HG03342 (cell line): ENCODE measurements at regions not wholly inside any gene's neighbourhood (a gene's known extent, or its start where the extent isn't known, plus 50 kb on each side); places are given as distances from the start of the nearest gene placed in this dataset.

ENCODE experiments used
- ATAC-seq: cut with Tn5 transposase; IDR thresholded peaks from one replicate; pipeline ENCODE4 v1.9.1; 2021; ENCODE audit warnings: mild to moderate bottlenecking, moderate library complexity; ENCODE audit not compliant: unreplicated experiment

GRCh38 chr4:124337874-124338273 lies 374.7 kb downstream of the ANKRD50 start:
- ATAC-seq, result no peak

DNA sequence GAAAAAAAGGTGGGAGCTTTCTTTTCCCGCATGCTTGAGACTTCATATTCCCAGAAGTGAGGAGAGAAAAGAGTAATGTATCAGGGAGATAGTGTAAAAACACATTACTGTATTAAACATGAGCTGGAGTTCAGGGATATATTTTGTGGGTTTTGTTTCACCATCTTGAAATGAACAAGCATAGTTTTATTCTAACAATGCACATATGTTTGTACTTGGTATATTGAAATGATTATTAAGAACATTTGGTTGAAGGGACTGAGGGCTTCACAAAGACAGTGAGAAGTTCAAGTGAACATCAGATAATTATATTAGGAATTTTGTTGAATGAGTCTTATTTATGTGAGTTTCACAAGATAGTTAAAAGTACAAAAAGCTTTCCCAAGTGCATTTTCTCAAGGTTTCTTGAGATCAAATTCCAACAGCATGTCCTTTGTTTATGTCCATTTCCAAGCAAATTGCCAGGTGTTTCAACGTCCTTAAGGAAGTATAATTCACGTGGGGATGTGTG lies 368.8 kb downstream of the ANKRD50 start:
- ATAC-seq, result no peak

GRCh38 chr4:124372916-124373315 lies 339.6 kb downstream of the ANKRD50 start:
- ATAC-seq, result no peak

DNA sequence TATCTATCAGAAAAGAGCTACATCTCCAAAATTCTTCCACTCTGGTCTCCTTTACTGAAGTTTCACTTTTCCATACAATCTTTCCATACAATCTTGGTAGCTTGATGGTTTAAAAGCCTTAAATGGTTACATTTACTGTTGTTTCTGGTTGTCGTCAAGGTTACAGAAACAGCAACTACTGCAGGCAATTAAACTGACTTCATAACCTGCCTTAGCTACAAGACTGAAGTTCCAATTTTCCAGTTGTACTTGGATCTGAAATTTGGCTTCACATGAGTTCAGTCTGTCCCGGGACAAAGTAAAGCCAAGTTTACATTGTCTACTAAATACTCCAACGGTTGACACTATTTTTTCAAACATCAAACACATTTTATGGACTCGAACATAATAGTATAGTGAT lies 326.4 kb downstream of the ANKRD50 start:
- no peak for ATAC-seq

DNA sequence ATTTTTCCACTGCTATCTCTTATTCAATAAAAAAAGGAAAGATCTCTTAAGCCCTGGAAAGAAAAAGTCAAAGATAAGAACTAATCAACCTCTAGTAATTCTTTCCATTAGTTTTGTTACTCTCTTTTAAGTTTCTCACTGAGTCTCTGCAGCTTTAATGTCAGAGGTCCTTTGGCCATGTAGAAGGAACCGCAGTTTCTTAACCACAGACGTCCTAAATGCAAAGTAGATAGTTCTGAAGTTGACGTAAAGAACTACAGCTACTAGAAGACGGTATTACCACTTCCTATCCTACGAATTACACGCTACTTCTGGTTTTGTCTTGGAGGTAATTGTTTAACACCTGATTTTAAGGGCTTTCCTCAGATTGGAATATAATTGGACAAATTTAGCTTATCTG lies 325.9 kb downstream of the ANKRD50 start:
- ATAC-seq, result no peak

GRCh38 chr4:124389591-124389990 lies 322.9 kb downstream of the ANKRD50 start:
- no peak for ATAC-seq

DNA sequence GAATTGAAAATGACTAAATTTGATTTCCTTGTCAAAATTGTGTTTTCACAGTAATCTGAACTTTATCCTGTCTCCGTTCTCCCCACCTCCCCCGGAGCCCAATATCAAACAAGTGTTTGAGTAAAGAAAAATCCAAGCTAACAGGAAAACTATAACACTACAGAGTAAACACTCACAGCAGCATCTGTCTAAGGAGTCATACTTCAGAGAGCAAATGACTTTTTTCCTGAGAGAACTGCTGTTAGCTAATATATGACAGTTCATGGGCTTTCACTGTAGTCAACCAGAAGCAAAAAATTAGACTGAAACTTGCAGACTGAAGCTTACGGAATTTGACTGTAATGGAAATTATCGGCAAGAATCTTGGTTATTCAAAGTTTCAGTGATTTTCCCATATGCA lies 321.7 kb downstream of the ANKRD50 start:
- ATAC-seq, result no peak

- ATAC-seq, result no peak
Measured at GRCh38 chr4:124396333-124396732, 316.2 kb downstream of the ANKRD50 start.

DNA sequence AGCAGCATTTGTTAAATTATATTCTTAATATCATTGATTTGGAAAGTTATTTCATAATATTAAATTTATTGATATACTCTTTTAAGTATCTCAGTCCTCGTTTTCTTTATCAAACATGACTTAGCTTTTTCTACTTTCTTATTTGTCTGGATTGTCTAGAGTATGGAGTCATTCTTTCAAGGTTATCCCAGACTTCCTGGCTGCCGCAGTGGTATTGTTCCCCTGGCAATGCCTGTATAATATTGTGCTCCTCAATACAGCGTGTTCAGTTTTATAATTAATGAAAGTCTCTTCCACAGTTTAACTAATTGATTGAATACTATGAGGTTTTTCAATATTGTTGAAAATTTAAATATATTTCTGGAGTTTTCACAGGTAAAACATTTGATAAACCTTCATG lies 310.9 kb downstream of the ANKRD50 start:
- ATAC-seq, result no peak

GRCh38 chr4:124409044-124409443 lies 303.5 kb downstream of the ANKRD50 start:
- no peak for ATAC-seq

DNA sequence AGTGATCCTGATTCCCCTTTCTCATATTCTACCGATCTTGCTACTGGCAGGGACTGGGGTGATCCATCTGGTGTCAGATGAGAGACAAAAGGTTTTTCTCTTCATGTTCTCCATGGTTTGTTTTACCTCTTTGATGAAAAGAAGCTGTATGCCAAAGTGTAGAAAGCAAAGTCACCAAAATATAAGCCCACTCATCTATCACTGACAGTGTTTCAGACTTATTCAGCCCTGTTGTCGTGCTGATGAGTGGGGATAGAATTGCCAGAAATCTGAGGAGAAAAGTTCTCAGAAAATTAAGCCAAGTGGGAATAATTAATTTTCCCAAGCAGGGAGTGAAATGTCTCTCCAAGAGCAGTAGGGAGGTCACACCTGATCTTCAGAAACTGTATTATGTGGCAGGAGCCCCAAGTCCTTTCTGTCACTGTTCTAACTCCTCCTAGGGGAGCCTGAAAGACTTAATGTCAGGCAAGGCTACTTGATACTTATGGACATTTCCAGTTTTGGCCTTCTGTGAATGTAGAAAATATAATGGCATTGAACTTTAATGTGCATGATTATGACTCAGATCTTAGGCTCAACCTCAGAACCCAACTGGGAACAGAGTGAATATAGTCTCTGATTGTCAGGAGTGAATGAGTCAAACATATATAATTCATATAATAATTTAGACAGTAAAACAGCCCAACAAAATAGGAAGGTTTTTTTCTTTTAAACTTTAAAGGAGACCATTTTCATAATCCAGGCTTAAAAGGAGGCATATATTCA lies 298.1 kb downstream of the ANKRD50 start:
- no peak for ATAC-seq

DNA sequence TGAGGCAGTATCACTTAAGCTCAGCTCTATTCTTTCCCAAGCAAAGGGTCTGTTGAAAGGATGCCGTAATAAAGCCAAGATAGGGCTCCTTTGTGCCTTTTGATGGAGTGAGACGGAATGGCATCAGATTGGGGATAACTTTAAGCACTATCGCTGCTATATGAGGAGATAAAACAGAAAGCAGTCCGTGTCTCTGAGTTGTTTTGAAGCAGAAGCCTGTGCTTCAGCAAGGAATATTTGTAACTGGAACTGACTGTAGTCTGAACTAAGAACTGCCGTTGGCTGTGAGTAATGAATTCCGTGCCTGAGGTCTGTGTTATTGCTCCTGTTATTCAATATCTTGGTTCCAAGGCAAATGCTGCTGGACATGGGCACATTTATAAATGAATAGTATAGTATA lies 297.4 kb downstream of the ANKRD50 start:
- ATAC-seq, result no peak

GRCh38 chr4:124417371-124417770 lies 295.2 kb downstream of the ANKRD50 start:
- no peak for ATAC-seq

DNA sequence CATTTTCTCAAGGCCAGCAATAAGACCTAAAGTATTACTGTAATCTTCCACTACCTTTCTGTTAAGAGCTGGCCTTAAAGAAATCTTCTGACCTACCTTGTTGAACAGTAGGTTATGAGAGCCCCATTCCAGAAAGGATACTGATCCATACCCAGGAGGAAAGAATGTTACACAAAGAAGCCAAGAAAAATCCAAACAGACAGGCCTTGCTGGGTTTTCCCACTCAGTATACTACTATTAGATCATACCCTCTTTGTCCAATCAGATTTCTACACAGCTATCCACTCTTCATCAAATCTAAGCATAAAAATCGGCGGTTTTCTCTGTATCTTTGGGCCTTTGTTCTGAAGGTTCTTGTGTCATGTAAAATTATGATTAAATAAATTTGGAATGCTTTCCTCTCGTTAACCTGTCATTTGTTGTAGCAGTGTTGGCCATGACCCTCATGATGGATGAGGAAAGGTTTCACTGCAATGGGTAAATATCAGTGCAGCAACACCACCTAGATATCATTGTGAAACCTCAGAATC lies 292.3 kb downstream of the ANKRD50 start:
- no peak for ATAC-seq

DNA sequence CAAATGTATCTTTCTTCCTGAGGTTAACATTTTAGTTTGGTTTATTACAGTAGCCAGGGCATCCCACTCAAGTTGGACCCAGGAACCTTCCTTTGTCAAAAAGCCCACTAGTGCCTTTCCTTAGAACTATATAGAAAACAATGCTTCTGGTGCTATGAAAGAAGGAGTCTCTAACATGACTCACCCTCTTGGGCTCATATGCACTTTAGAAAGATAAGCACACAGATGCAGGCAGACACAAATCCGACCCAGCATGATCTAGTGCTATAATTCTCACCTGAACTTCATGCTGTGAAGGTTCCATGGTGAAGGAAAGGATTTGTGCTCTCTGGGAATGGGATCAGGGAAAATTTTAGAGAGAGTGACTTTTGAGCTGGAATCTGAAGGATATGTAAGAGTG lies 289.4 kb downstream of the ANKRD50 start:
- no peak for ATAC-seq

GRCh38 chr4:124426279-124426678 lies 286.3 kb downstream of the ANKRD50 start:
- ATAC-seq, result no peak

DNA sequence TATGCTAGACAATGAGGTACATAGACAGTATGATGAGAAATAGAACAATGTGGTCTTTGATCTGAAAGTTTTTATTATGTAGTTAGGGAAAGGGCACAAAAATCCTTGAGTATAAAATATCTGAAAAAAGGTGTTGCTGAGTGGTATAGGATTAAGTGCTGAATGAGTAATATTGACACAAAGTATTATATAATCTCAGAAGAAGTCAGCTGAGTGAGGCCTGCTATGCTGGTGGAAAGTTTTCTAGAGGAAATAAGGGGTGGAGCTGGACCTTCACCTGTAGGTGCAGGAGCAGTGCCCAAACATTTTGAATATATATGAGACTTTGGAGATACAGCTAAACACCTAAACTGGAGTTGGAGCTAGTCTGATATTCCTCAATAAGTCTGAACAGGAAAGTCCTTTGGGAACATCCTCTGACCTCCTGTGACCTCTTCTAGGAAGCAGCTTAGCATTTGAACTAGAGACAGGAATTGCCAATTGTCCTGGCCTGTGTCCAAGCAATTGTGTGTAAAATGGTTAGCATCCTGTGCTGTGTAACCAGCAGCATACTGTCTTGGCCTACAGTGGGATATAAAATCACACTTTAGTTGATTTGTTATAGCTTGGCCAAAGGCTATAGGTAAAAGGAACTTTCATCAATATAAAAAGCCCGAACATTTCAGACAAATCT lies 285.3 kb downstream of the ANKRD50 start:
- no peak for ATAC-seq

DNA sequence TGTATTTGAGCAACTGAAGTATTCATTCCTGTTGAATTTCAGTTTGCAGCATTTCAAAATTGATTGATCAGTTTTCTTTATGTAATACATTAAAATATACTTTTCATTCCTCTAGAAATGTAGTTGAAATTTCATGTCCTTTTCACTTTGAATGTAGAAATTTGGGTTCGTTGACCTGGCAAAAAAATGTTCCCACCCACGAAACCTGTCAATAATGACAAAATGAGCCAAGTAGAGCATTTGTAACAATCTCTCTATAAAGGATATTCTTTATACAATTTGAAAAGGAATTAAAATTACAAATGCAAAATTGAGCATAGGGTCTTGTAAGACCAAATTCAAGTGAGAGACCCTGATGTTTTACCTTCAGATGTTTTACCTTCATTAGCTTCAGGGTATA lies 283.9 kb downstream of the ANKRD50 start:
- ATAC-seq, result no peak

GRCh38 chr4:124429746-124430250 lies 282.7 kb downstream of the ANKRD50 start:
- ATAC-seq, result no peak

DNA sequence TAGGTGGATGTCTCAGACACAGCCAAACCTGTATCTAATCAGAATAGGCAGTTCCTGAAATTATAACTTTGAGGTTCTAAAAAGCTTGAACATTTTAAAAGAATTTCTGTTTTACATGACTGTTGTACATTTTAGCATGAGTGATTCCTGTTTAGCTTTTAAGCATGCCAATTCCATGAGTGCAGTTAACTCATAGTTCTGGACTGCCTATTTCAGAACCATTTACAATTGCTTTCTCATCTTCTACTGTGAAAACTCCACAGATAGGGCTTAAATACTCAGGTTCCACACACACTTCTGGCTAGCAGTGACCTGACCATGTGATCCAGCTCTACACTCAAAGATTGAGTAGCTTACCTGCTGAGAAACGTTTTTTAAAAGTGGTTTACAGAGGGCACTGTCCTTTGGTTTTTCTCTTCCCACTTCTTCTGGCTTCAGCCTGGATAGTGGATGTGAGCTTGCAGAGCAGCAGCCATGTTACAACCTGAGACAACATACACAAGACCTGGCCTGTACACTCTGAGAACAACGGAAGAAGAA lies 280.8 kb downstream of the ANKRD50 start:
- no peak for ATAC-seq

DNA sequence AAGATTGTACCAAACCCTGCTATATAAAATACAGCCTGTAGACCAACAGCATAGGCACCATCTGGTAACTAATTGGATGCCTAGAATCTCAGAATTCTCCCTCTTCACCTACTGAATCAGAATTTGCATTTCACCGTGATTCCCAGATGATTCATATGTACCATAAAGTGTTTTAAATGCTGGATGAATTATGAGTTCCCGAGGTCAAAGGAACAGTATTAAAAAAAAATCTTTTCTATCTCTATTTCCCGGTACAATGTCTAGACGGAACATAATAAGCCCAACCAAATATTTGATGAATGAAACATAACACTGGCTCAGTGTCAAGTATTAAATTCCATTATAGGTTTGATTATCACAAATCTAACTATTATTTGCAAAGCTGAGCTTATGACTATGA lies 280.0 kb downstream of the ANKRD50 start:
- no peak for ATAC-seq

GRCh38 chr4:124433044-124433443 lies 279.5 kb downstream of the ANKRD50 start:
- no peak for ATAC-seq
